PC-3 (cell line): ENCODE measurements at regions not wholly inside any gene's neighbourhood (a gene's known extent, or its start where the extent isn't known, plus 50 kb on each side); places are given as distances from the start of the nearest gene placed in this dataset.

Source experiments
- ATAC-seq: fragments of 200-7000 bp; cut with Tn5 transposase; 2 replicates; pipeline ENCODE4 v1.9.1; 2020; ENCODE audit warnings: mild to moderate bottlenecking, moderate library complexity
- BruUV-seq: library from RNA; stranded (reverse); fragments of 400-500 nt; replicated peaks from 2 replicates; lab custom pipeline; 2021; lab: Mats Ljungman, UMichigan
- CTCF ChIA-PET: fragments of 300-600 bp; sonication (Branson Sonifier 250); formaldehyde crosslinking; loops from one replicate; lab custom pipeline; 2022; ENCODE audit warnings: antibody characterized with exemption; lab: Charles Lee
- POLR2A ChIA-PET: fragments of 300-600 bp; sonication (Branson Sonifier 250); formaldehyde crosslinking; loops from one replicate; lab custom pipeline; 2022; ENCODE audit warnings: antibody characterized with exemption; ENCODE audit not compliant: unreplicated experiment; lab: Charles Lee
- DNase-seq: peaks from one replicate; pipeline ENCODE4 v3.0.0-alpha.2; 2015
- H2AFZ ChIP-seq: fragments of 300-600 bp; sonication (generic); 2 replicates; pipeline ENCODE4 v1.6.0; 2016; ENCODE audit warnings: antibody characterized with exemption, low read length
- H3F3A ChIP-seq: fragments of 300-600 bp; sonication (generic); one replicate; pipeline ENCODE4 v1.6.0; 2017; ENCODE audit warnings: antibody characterized with exemption, low read length, control low read depth, mild to moderate bottlenecking; ENCODE audit not compliant: unreplicated experiment
- H3K27ac ChIP-seq: fragments of 300-600 bp; sonication (generic); 2 replicates; pipeline ENCODE4 v1.5.1; 2016; ENCODE audit warnings: mild to moderate bottlenecking, low read length
- H3K27me3 ChIP-seq: fragments of 300-600 bp; sonication (generic); 2 replicates; pipeline ENCODE4 v1.6.1; 2016; ENCODE audit warnings: low read length, mixed read lengths
- H3K36me3 ChIP-seq: fragments of 300-600 bp; sonication (generic); 2 replicates; pipeline ENCODE4 v1.6.1; 2016; ENCODE audit warnings: low read depth, mixed run types, low read length, mixed read lengths
- H3K4me1 ChIP-seq: fragments of 300-600 bp; sonication (generic); 2 replicates; pipeline ENCODE4 v1.5.1; 2016; ENCODE audit warnings: low read length; ENCODE audit not compliant: insufficient read depth
- H3K4me2 ChIP-seq: fragments of 300-600 bp; sonication (generic); 2 replicates; pipeline ENCODE4 v1.6.0; 2016; ENCODE audit warnings: low read length
- H3K4me3 ChIP-seq: fragments of 300-600 bp; sonication (generic); 2 replicates; pipeline ENCODE4 v1.5.1; 2016; ENCODE audit warnings: mild to moderate bottlenecking, low read length, mixed read lengths
- H3K79me2 ChIP-seq: fragments of 300-600 bp; sonication (generic); 2 replicates; pipeline ENCODE4 v1.6.1; 2017; ENCODE audit warnings: low read length, mixed read lengths
- H3K9ac ChIP-seq: fragments of 300-600 bp; sonication (generic); 2 replicates; pipeline ENCODE4 v1.6.0; 2016; ENCODE audit warnings: mild to moderate bottlenecking, low read length
- H3K9me2 ChIP-seq: fragments of 300-600 bp; sonication (generic); replicated peaks from 2 replicates; pipeline ENCODE4 v1.6.1; 2016; ENCODE audit warnings: mixed run types, low read length, mixed read lengths
- H3K9me3 ChIP-seq: fragments of 300-600 bp; sonication (generic); 2 replicates; pipeline ENCODE4 v1.6.1; 2016; ENCODE audit warnings: low read length, mixed read lengths
- H4K20me1 ChIP-seq: fragments of 300-600 bp; sonication (generic); 2 replicates; pipeline ENCODE4 v1.6.1; 2016; ENCODE audit warnings: low read length, mixed read lengths
- EZH2 ChIP-seq: fragments of 300-600 bp; sonication (generic); IDR thresholded peaks from one replicate; pipeline ENCODE4 v1.6.1; 2017; ENCODE audit warnings: antibody characterized with exemption, mild to moderate bottlenecking, low read length; ENCODE audit not compliant: unreplicated experiment
- EZH2phosphoT487 ChIP-seq: fragments of 300-600 bp; sonication (generic); IDR thresholded peaks from 2 replicates; pipeline ENCODE4 v1.6.1; 2018; ENCODE audit warnings: mild to moderate bottlenecking, antibody characterized with exemption, low read length, borderline replicate concordance
- intact Hi-C: fragments of 100-400 bp; cut with micrococcal nuclease; formaldehyde crosslinking; loops from 2 replicates; pipeline ENCODE4 v1.9.0; 2023
- TF ChIP-seq, protein P1 (sequence below): fragments of 300-600 bp; sonication (generic); conservative IDR thresholded peaks from 2 replicates; pipeline ENCODE4 v1.5.1; 2017; ENCODE audit warnings: antibody characterized with exemption, low read depth, mild to moderate bottlenecking, low read length

- intact Hi-C loops = no loop called here
- CTCF ChIA-PET = no interaction called here
- Histone ChIP-seq H3K4me3 (no peak overlapping the region), H3K27me3 (no peaks in the 10 kb centered on the region), H3K9ac (no peak overlapping the region), H4K20me1 (no peaks in the 10 kb centered on the region), H3K9me2 (no peaks in the 10 kb centered on the region), H3K27ac (no peak overlapping the region), H2AFZ (no peak overlapping the region), H3F3A (no peaks in the 10 kb centered on the region), H3K4me2 (no peak overlapping the region), H3K36me3 (no peaks in the 10 kb centered on the region), H3K79me2 (no peaks in the 10 kb centered on the region), H3K9me3 (no peaks in the 10 kb centered on the region), H3K4me1 (no peaks in the 10 kb centered on the region; the same call in 1 of the 2 replicates)
- ATAC-seq (no peak), DNase-seq (no peak)
- no TSS peak for BruUV-seq
- POLR2A ChIA-PET = no interaction called here
- TF ChIP-seq EZH2 = no peak
These were observed 1631.2 kb downstream of the BRINP3 start for GRCh38 chr1:188846468-188846867.

- no peak overlapping the region for H3K9ac ChIP-seq
- no TSS peak for BruUV-seq
- POLR2A ChIA-PET = no interaction called here
- H2AFZ ChIP-seq = no peak overlapping the region
- H4K20me1 ChIP-seq = no peaks in the 10 kb centered on the region
- no peaks in the 10 kb centered on the region for H3K9me2 ChIP-seq
- DNase-seq = no peak
- CTCF ChIA-PET = no interaction called here
- TF ChIP-seq EZH2phosphoT487 = no peak
- TF ChIP-seq EZH2 = no peak
- TF ChIP-seq, protein P1, sequence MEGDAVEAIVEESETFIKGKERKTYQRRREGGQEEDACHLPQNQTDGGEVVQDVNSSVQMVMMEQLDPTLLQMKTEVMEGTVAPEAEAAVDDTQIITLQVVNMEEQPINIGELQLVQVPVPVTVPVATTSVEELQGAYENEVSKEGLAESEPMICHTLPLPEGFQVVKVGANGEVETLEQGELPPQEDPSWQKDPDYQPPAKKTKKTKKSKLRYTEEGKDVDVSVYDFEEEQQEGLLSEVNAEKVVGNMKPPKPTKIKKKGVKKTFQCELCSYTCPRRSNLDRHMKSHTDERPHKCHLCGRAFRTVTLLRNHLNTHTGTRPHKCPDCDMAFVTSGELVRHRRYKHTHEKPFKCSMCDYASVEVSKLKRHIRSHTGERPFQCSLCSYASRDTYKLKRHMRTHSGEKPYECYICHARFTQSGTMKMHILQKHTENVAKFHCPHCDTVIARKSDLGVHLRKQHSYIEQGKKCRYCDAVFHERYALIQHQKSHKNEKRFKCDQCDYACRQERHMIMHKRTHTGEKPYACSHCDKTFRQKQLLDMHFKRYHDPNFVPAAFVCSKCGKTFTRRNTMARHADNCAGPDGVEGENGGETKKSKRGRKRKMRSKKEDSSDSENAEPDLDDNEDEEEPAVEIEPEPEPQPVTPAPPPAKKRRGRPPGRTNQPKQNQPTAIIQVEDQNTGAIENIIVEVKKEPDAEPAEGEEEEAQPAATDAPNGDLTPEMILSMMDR = no peak
- H3K4me2 ChIP-seq = no peak overlapping the region
- no peaks in the 10 kb centered on the region for H3K4me1 ChIP-seq
- H3K27ac ChIP-seq = no peak overlapping the region
- no peaks in the 10 kb centered on the region for H3K79me2 ChIP-seq
- ATAC-seq = no peak
- H3K9me3 ChIP-seq = no peaks in the 10 kb centered on the region
- no peaks in the 10 kb centered on the region for H3F3A ChIP-seq
- no peak overlapping the region for H3K4me3 ChIP-seq
- intact Hi-C loops = no loop called here
- no peaks in the 10 kb centered on the region for H3K36me3 ChIP-seq
- no peaks in the 10 kb centered on the region for H3K27me3 ChIP-seq
These were observed 1620.1 kb downstream of the BRINP3 start for GRCh38 chr1:188857526-188858087.

GRCh38 chr1:188867614-188868013, 1610.0 kb downstream of the BRINP3 start:
- Histone ChIP-seq H3K4me1 (peaks cover 7% of the 10 kb centered on the region; the same call in 1 of the 2 replicates), H3K9ac (no peak overlapping the region), H4K20me1 (no peaks in the 10 kb centered on the region), H2AFZ (no peak overlapping the region), H3K79me2 (no peaks in the 10 kb centered on the region), H3K9me2 (no peaks in the 10 kb centered on the region), H3F3A (no peaks in the 10 kb centered on the region), H3K27me3 (no peaks in the 10 kb centered on the region), H3K9me3 (no peaks in the 10 kb centered on the region), H3K4me2 (no peak overlapping the region), H3K27ac (no peak overlapping the region), H3K36me3 (no peaks in the 10 kb centered on the region), H3K4me3 (no peak overlapping the region)
- BruUV-seq = no TSS peak
- intact Hi-C loops = no loop called here
- TF ChIP-seq, protein P1 = no peak
- TF ChIP-seq EZH2 (no peak), EZH2phosphoT487 (no peak)
- CTCF ChIA-PET = no interaction called here
- no peak for DNase-seq
- POLR2A ChIA-PET = no interaction called here
- ATAC-seq = no peak
